Small intestine (tissue), 7 donors: ENCODE measurements at regions not wholly inside any gene's neighbourhood (a gene's known extent, or its start where the extent isn't known, plus 50 kb on each side); places are given as distances from the start of the nearest gene placed in this dataset.

Experiments
- DNase-seq, 2 donors: peaks; one replicate each; pipeline versions ENCODE4 v3.0.0 to v3.0.0-alpha.2; 2013
- FAIRE-seq: peaks from 2 replicates; lab custom pipeline; 2012; peaks lifted over from hg19 to GRCh38; lab: Jason Lieb, UNC
- H3K27ac ChIP-seq, 3 donors: one replicate each; pipeline ENCODE4 v1.5.1; 2013; ENCODE audit warnings: low read length in 2 of 3, mild to moderate bottlenecking in 2 of 3, control low read depth in 1 of 3, inconsistent platforms in 1 of 3, low read depth in 1 of 3, moderate library complexity in 1 of 3
- H3K27me3 ChIP-seq, 3 donors: one replicate each; pipeline ENCODE4 v1.6.1; 2013; ENCODE audit warnings: low read length in 3 of 3, inconsistent platforms in 1 of 3; ENCODE audit not compliant: control insufficient read depth in 3 of 3, insufficient read depth in 3 of 3
- H3K36me3 ChIP-seq, 3 donors: one replicate each; pipeline ENCODE4 v1.6.1; 2013; ENCODE audit warnings: low read length in 3 of 3, inconsistent platforms in 1 of 3, low read depth in 1 of 3, mild to moderate bottlenecking in 1 of 3, moderate library complexity in 1 of 3; ENCODE audit not compliant: control insufficient read depth in 3 of 3, insufficient read depth in 2 of 3
- H3K4me1 ChIP-seq, 3 donors: one replicate each; pipeline ENCODE4 v1.6.1; 2013; ENCODE audit warnings: low read length in 2 of 3, inconsistent platforms in 1 of 3, low read depth in 1 of 3, mild to moderate bottlenecking in 1 of 3, moderate library complexity in 1 of 3; ENCODE audit not compliant: control insufficient read depth in 3 of 3, insufficient read depth in 2 of 3
- H3K4me3 ChIP-seq, 3 donors: one replicate each; pipeline ENCODE4 v1.5.1; 2013; ENCODE audit warnings: low read length in 3 of 3, control low read depth in 1 of 3, inconsistent platforms in 1 of 3, low read depth in 1 of 3, mild to moderate bottlenecking in 1 of 3, moderate library complexity in 1 of 3
- H3K9me3 ChIP-seq, 2 donors: one replicate each; pipeline ENCODE4 v1.6.1; 2013; ENCODE audit warnings: low read depth in 1 of 2, low read length in 1 of 2; ENCODE audit not compliant: control insufficient read depth in 2 of 2, insufficient read depth in 1 of 2
- WGBS, 3 donors: extraction: QIAGEN DNeasy Blood & Tissue Kit; methylation state at CpG; one replicate each; pipeline ENCODE4 v1.1.7; 2013; 5-methylcytosine and 5-hydroxymethylcytosine counted together
- donor health status: healthy with polysubstance abuse.
- donor health status: control.
- donor health status: control.
- donor health status: Bipolar disorder and iron deficiency.
- donor health status: healthy.

DNA sequence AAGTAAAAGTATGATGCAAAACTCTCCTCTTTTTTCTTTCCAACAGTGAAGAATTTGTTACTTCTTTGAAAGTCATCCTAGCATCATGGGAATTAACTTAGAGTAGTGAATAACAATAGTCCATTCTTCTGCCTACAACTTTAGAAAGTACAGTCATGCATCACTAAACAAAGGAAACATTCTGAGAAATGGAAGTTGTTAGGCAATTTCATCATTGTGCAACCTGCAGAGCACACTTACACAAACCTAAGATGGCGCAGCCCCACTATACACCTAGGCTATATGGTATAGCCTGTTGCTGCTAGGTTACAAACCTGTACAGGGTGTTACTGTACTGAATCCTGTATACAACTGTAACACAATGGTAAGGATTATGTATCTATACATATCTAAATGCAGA is 1209.3 kb upstream of the C9orf72 start:
- FAIRE-seq, result no peak
- WGBS, 3 donors, result 79 to 94% (median 91%) methylated on average over 1 of the region's 1 CpG

DNA sequence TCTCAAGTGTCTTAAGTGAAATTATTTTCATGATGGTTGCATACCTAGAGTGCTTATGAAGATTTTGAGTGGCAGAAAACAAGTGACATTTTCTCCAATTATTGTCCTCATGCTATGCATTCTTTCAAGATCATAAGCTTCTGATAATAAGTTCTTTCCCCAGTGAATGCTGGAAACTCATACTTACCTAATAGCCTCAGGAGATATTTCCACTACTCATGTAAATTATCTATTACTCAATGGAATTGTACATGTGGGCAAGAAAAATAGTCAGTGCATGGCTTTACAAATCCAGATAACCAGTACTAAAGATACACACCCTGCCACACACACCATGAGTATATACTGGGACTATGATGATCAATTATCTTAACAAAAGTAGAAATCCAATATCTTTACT is 1219.4 kb upstream of the C9orf72 start:
- H3K27me3 ChIP-seq, result no peaks in the 10 kb centered on the region
- H3K36me3 ChIP-seq, result no peaks in the 10 kb centered on the region
- no peaks in the 10 kb centered on the region for H3K4me1 ChIP-seq
- H3K9me3 ChIP-seq, result no peaks in the 10 kb centered on the region
- FAIRE-seq (no peak), DNase-seq (no peak)
- no peak overlapping the region for H3K27ac ChIP-seq
- H3K4me3 ChIP-seq, result no peak overlapping the region

More for the DNA sequence above, 1209.3 kb upstream of the C9orf72 start:
- H3K27me3 ChIP-seq, result no peaks in the 10 kb centered on the region
- no peaks in the 10 kb centered on the region for H3K9me3 ChIP-seq
- H3K4me1 ChIP-seq, result no peaks in the 10 kb centered on the region
- no peak for DNase-seq
- no peak overlapping the region for H3K27ac ChIP-seq
- no peaks in the 10 kb centered on the region for H3K36me3 ChIP-seq
- no peak overlapping the region for H3K4me3 ChIP-seq

DNA sequence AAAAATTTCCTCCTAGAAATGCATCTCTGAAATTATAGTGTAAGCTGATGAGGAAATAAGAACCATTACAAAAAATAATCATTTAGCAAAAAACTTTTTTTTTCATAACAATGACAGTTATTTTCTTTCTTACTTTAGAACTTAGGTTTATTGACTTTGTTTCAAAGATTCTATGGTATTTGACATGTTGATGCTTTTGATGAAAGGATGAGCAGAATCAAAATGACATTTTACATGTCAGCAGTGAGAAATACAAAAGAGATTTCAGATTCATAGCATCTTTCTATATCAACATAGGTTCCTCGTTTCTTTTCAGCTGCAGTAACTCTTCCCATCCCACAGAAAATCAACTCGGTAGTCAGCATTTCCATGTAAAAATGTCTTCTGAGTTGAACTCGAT is 1226.6 kb upstream of the C9orf72 start:
- 55 to 61% (median 60%) methylated on average over 3 of the region's 3 CpGs for WGBS, 3 donors
- FAIRE-seq, result no peak
- no peaks in the 10 kb centered on the region for H3K36me3 ChIP-seq
- H3K4me3 ChIP-seq, result no peak overlapping the region
- H3K4me1 ChIP-seq, result no peaks in the 10 kb centered on the region
- H3K27me3 ChIP-seq, result no peaks in the 10 kb centered on the region
- no peak for DNase-seq
- no peak overlapping the region for H3K27ac ChIP-seq
- no peaks in the 10 kb centered on the region for H3K9me3 ChIP-seq

DNA sequence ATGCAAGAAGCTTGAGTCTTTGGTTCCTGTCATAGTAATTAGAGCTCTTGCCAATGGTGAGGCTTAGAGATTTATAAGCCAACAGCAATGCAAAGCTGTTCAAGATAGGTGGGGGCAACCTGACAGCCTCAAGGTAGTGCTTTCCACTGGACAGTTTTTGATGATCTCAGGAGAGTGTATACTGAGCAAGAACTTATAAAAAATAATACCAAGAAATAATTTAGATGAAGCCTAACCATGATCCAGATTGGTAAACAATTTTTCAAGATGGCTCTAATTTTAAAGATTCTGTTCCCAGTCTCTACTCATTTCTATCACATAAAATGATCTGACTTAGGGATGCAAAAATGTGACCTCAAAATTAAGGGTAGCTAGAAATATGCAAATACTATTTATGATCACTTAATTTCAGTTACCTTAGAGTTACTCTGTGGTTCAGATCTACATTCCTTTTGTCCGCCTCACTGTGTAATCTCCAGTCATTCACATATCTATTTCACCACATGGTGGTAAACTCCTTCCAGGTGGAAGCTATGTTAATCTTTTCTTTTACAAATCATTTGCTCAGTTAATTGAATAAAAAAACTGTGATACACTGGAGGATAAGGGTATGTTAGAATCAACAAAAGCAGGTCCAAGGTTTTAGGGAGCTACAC is 1228.0 kb upstream of the C9orf72 start:
- Histone ChIP-seq H3K4me3 (no peak overlapping the region), H3K27me3 (no peaks in the 10 kb centered on the region), H3K9me3 (no peaks in the 10 kb centered on the region), H3K4me1 (no peaks in the 10 kb centered on the region), H3K36me3 (no peaks in the 10 kb centered on the region), H3K27ac (no peak overlapping the region)
- 59 to 89% (median 81%) methylated on average over 1 of the region's 1 CpG for WGBS, 3 donors
- DNase-seq, result no peak
- no peak for FAIRE-seq

DNA sequence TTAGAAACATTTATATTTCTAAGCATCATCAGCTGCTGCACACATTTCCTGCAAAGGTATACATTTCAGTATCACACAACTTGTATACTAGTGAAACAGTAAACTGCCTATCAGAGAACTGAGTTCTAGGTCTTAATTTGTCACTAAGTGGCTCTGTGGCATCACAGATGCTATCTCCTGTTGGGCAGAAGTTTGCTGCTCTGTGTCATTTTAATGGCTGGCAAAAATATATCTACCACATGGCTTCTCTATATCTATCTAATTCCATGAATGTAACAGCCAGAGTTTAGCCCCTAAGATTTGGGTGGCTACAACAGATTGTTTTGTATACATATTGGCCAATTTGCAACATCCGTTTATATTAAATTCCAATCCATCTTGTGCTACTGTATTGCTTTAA is 1231.9 kb upstream of the C9orf72 start:
- DNase-seq (no peak), FAIRE-seq (no peak)
- no peak overlapping the region for H3K4me3 ChIP-seq
- H3K36me3 ChIP-seq, result no peaks in the 10 kb centered on the region
- no peaks in the 10 kb centered on the region for H3K9me3 ChIP-seq
- no peak overlapping the region for H3K27ac ChIP-seq
- H3K27me3 ChIP-seq, result no peaks in the 10 kb centered on the region
- no peaks in the 10 kb centered on the region for H3K4me1 ChIP-seq
- 63 to 83% (median 73%) methylated on average over 1 of the region's 1 CpG for WGBS, 3 donors

DNA sequence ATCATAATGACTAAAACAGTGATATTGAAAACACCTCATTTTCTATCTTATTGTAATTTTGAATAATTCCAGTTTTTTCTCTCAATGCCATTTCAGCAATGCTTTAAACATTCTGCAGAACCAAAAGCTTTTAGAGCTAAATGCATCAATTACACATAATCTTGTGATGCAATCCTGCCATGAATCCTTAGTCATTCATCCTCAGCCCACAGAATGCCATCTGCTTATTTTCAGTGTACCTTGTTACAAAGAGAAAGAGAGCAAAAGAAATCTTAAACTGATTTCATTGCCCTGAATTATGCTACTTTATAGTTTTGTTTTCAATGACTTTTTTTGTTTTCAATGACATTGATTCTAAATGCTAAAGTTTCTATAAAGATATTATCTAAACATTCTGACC is 1234.8 kb upstream of the C9orf72 start:
- Histone ChIP-seq H3K9me3 (no peaks in the 10 kb centered on the region), H3K4me1 (no peaks in the 10 kb centered on the region), H3K27me3 (no peaks in the 10 kb centered on the region), H3K4me3 (no peak overlapping the region), H3K36me3 (no peaks in the 10 kb centered on the region), H3K27ac (no peak overlapping the region)
- FAIRE-seq, result no peak
- DNase-seq, result no peak

DNA sequence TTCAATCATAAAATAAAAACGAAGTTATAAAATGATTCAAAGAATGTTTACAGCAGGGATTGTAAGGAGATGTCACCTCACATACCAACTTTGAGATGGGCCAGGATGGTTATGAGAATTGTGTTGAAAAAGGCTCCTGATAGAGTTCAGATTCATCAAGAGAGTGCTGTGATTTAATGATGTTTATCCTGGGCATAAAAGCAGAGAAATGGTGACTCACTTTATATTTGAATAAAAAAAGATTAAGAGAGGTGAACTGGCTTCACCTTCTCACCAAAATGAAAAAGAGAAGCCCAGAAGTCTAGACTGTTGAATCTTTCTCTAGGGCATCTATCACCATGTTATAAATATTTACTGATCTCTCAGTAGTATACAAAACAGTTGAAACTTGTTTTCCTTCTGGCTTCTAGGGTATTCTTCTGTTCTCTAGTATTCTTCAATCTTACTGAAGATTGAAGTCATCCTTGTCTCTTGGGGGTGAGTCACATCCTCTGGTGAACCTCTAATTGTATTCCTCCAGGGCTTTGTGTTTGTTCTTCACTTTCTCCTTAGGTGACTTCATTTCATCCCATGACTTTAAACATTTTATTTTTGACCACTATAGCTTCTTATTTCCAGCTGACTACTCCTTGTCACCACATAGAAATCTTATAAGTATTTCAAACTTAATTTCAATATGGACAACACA is 1237.3 kb upstream of the C9orf72 start:
- Histone ChIP-seq H3K36me3 (no peaks in the 10 kb centered on the region), H3K27me3 (no peaks in the 10 kb centered on the region), H3K9me3 (no peaks in the 10 kb centered on the region), H3K4me1 (no peaks in the 10 kb centered on the region), H3K4me3 (no peak overlapping the region), H3K27ac (no peak overlapping the region)
- 11 to 39% (median 22%) methylated on average over 1 of the region's 1 CpG for WGBS, 3 donors
- FAIRE-seq (no peak), DNase-seq (no peak)

DNA sequence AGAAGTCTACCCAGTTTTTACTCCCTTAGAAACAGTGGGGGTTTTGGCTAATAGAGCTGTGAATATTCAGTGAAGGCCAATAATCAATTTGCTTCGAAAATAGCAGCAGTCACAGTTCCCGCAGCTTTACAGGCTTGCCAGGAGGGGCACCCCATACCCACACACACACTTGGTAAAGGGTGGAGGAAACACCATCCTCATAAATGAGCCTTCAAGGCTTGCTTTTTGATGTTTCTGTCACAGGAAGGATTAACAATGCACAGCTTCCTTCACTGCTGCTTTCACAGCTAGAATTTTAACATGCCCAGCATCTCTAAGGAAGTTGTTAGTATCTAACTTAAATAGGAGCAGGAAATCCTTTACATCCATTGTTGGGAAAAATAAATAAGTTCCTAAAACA is 1247.5 kb upstream of the C9orf72 start:
- no peaks in the 10 kb centered on the region for H3K36me3 ChIP-seq
- H3K27me3 ChIP-seq, result no peaks in the 10 kb centered on the region
- no peaks in the 10 kb centered on the region for H3K4me1 ChIP-seq
- H3K27ac ChIP-seq, result no peak overlapping the region
- H3K4me3 ChIP-seq, result no peak overlapping the region
- DNase-seq, result no peak
- H3K9me3 ChIP-seq, result no peaks in the 10 kb centered on the region
- no peak for FAIRE-seq
- WGBS, 3 donors, result 26 to 46% (median 39%) methylated on average over 2 of the region's 2 CpGs

DNA sequence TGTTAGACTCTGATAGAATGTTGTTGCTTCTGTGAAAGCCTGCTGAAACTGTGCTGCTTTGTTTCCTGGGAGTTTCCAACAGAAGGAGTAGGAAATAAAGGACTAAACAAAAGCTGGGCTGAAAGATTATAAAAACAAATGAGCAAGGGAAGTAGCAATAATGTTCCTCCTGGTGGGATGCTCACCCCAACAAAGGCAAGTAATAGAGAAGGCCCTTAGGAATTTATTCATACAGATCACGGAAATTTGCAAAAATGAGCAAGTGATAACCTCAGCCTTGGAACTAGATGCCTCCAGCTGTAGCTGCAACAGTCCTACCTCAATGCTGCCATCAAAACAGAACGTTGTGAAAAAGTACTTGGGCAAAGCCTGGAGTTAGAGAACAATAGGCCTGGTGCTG is 1248.0 kb upstream of the C9orf72 start:
- H3K27ac ChIP-seq, result no peak overlapping the region
- H3K9me3 ChIP-seq, result no peaks in the 10 kb centered on the region
- WGBS, 3 donors, result 48 to 58% (median 55%) methylated on average over 2 of the region's 2 CpGs
- no peak for FAIRE-seq
- no peaks in the 10 kb centered on the region for H3K4me1 ChIP-seq
- no peaks in the 10 kb centered on the region for H3K36me3 ChIP-seq
- DNase-seq, result no peak
- H3K27me3 ChIP-seq, result no peaks in the 10 kb centered on the region
- H3K4me3 ChIP-seq, result no peak overlapping the region
